Smooth muscle cell (in vitro differentiated cells): ENCODE measurements at regions not wholly inside any gene's neighbourhood (a gene's known extent, or its start where the extent isn't known, plus 50 kb on each side); places are given as distances from the start of the nearest gene placed in this dataset.
"Not testable (repeated sequence)": the region's sequence is repeated elsewhere in the genome, so short reads cannot be mapped to it uniquely, and the experiment has no call there.

ENCODE experiments used
- DNase-seq: peaks from one replicate; lab custom pipeline; 2025; ENCODE audit not compliant: unreplicated experiment; lab: John Stamatoyannopoulos, UW
- H2AFZ ChIP-seq: fragments of 200-600 bp; sonication (generic); 2 replicates; pipeline ENCODE4 v1.6.0; 2016; ENCODE audit warnings: antibody characterized with exemption, low read depth, mild to moderate bottlenecking
- H3F3A ChIP-seq: fragments of 200-600 bp; sonication (generic); 2 replicates; pipeline ENCODE4 v1.6.0; 2017; ENCODE audit warnings: antibody characterized with exemption, low read depth
- H3K27ac ChIP-seq: fragments of 200-600 bp; sonication (generic); 2 replicates; pipeline ENCODE4 v1.5.1; 2016; ENCODE audit warnings: low read depth, mild to moderate bottlenecking
- H3K27me3 ChIP-seq: fragments of 200-600 bp; sonication (generic); 2 replicates; pipeline ENCODE4 v1.6.1; 2016; ENCODE audit warnings: low read depth, mild to moderate bottlenecking
- H3K36me3 ChIP-seq: fragments of 200-600 bp; sonication (generic); 2 replicates; pipeline ENCODE4 v1.5.1; 2016; ENCODE audit warnings: low read depth
- H3K4me1 ChIP-seq: fragments of 200-600 bp; sonication (generic); 2 replicates; pipeline ENCODE4 v1.5.1; 2016; ENCODE audit warnings: low read depth
- H3K4me2 ChIP-seq: fragments of 200-600 bp; sonication (generic); 2 replicates; pipeline ENCODE4 v1.6.0; 2016; ENCODE audit warnings: mild to moderate bottlenecking
- H3K4me3 ChIP-seq: fragments of 200-600 bp; sonication (generic); 2 replicates; pipeline ENCODE4 v1.5.1; 2016; ENCODE audit warnings: mild to moderate bottlenecking
- H3K79me2 ChIP-seq: fragments of 200-600 bp; sonication (generic); 2 replicates; pipeline ENCODE4 v1.6.0; 2016; ENCODE audit warnings: low read depth, mild to moderate bottlenecking
- H3K9ac ChIP-seq: fragments of 200-600 bp; sonication (generic); 2 replicates; pipeline ENCODE4 v1.6.0; 2016; ENCODE audit warnings: low read depth
- H3K9me3 ChIP-seq: fragments of 200-600 bp; sonication (generic); replicated peaks from 2 replicates; pipeline ENCODE4 v1.5.1; 2016; ENCODE audit warnings: low read depth
- H4K20me1 ChIP-seq: fragments of 200-600 bp; sonication (generic); 2 replicates; pipeline ENCODE4 v1.6.0; 2016; ENCODE audit warnings: low read depth
- WGBS: methylation state at CpG from one replicate; pipeline ENCODE4 v1.1.7; 2016; ENCODE audit warnings: low lambda C conversion rate; 5-methylcytosine and 5-hydroxymethylcytosine counted together
- TF ChIP-seq, protein P1 (sequence below): fragments of 200-600 bp; sonication (generic); IDR thresholded peaks from 2 replicates; pipeline ENCODE4 v1.5.1; 2017; ENCODE audit warnings: borderline replicate concordance, mild to moderate bottlenecking, antibody characterized with exemption; ENCODE audit not compliant: insufficient read depth, poor library complexity, severe bottlenecking

DNA sequence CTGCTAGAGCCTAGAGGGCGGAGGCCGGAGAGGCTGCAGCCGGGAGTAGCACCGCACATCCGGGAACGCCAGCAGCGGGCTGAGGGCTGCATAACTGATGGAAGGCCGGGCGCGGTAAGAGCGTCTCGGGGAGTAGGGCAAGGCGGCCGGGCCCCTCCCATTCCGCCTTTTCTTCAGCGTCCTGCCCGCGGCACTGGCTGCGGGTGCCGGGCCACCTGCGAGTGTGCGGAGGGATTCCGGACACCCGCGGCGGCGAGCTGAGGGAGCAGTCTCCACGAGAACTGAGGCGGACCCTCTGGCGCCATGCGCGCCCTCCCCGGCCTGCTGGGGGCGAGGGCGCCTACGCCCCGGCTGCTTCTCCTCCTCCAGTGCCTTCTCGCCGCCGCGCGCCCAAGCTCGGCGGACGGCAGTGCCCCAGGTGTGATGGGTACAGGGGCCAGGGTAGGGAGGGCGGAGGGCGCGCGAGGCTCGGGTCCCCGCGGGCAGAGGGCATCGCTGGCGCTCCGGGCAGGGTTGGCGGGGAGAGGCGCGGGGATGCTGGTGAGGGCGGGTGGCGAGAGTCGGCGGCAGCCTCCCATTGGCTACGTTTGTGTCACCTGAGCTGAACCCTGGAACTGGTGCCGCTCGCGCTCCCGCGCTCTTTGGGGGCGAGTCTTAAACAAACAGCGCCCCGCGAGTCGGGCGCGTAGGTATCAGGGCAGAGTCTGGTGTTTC, 334.4 kb downstream of the SRGAP2C start:
- Histone ChIP-seq H3K36me3 (no peaks in the 10 kb centered on the region), H3K9ac (no peak overlapping the region), H3K4me3 (peak overlapping the region; percentile 71), H4K20me1 (no peaks in the 10 kb centered on the region), H3K4me2 (peak overlapping the region; percentile 94), H3K79me2 (no peaks in the 10 kb centered on the region), H3K27me3 (peaks cover 4% of the 10 kb centered on the region), H3K27ac (no peak overlapping the region), H3F3A (peaks cover 6% of the 10 kb centered on the region), H3K9me3 (no peaks in the 10 kb centered on the region), H2AFZ (peak overlapping the region; percentile 83), H3K4me1 (peaks cover 8% of the 10 kb centered on the region)
- no peak for DNase-seq
- TF ChIP-seq, protein P1, sequence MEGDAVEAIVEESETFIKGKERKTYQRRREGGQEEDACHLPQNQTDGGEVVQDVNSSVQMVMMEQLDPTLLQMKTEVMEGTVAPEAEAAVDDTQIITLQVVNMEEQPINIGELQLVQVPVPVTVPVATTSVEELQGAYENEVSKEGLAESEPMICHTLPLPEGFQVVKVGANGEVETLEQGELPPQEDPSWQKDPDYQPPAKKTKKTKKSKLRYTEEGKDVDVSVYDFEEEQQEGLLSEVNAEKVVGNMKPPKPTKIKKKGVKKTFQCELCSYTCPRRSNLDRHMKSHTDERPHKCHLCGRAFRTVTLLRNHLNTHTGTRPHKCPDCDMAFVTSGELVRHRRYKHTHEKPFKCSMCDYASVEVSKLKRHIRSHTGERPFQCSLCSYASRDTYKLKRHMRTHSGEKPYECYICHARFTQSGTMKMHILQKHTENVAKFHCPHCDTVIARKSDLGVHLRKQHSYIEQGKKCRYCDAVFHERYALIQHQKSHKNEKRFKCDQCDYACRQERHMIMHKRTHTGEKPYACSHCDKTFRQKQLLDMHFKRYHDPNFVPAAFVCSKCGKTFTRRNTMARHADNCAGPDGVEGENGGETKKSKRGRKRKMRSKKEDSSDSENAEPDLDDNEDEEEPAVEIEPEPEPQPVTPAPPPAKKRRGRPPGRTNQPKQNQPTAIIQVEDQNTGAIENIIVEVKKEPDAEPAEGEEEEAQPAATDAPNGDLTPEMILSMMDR: no peak
- 1% methylated on average over 44 of the region's 75 CpGs for WGBS

DNA sequence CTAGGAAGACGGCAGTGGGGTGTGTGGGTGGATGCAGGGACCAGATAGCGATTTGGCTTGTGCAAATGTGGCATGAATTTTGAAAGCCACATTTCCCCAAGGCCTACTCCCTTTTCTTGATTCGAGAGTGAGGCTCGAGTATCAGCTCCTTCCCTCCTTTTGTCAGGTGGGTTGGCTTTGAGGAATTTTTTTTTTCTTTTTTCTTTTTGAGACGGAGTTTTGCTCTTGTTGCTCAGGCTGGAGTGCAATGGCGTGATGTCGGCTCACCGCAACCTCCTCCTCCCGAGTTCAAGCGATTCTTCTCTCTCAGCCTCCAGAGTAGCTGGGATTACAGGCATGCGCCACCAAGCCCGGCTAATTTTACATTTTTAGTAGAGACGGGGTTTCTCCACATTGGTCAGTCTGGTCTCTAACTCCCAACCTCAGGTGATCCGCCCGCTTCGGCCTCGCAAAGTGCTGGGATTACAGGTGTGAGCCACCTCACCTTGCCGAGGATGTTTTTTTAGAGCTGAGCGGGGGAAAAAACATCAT, 335.0 kb downstream of the SRGAP2C start:
- WGBS: 53% methylated on average over 19 of the region's 19 CpGs
- not testable (repeated sequence) for H3K4me1 ChIP-seq, H3K9me3 ChIP-seq, DNase-seq, H3K36me3 ChIP-seq, H3F3A ChIP-seq, H3K27me3 ChIP-seq, H3K9ac ChIP-seq, H3K27ac ChIP-seq, H3K79me2 ChIP-seq, H4K20me1 ChIP-seq
- Histone ChIP-seq H2AFZ (peak overlapping the region; percentile 83), H3K4me2 (peak overlapping the region; percentile 94), H3K4me3 (peak overlapping the region; percentile 71)

DNA sequence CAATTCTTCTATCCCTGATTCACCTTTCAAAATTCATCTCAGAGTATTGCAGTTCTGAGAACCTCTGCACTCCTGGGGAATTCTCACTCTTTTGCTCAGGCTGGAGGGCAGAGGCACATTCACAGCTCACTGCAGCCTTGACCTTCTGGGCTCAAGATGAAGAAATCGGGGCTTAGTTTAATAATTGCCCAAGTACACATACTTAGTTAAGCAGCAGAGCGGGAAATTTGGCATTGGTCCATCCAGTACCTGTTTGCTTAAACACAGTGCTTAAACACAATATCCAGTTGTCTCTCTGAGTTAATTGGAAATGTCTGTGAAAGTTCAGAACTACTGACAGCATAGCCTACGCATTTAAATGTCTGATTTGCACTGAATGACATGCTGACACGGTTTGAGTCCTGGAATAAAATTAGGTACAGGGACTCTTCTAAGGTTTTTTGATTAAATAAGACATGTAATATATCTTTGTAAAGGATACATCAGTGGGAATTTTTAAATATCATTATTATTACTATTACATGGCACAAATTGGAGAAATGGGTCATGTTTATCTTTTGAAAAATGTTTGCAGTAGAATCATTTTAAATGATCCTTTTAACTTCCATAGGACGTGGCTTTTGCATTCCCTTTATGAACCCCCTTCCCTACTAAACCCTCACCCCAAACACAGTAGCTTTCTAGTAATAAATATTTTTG, 337.4 kb downstream of the SRGAP2C start:
- Histone ChIP-seq H3K9me3 (no peaks in the 10 kb centered on the region), H3K79me2 (no peaks in the 10 kb centered on the region), H3K4me3 (no peak overlapping the region), H3F3A (peaks cover 4% of the 10 kb centered on the region), H4K20me1 (no peaks in the 10 kb centered on the region), H3K27me3 (peaks cover 4% of the 10 kb centered on the region), H2AFZ (no peak overlapping the region), H3K9ac (no peak overlapping the region), H3K4me1 (peaks cover 8% of the 10 kb centered on the region), H3K36me3 (no peaks in the 10 kb centered on the region), H3K27ac (no peak overlapping the region), H3K4me2 (no peak overlapping the region)
- WGBS: 67% methylated on average over 5 of the region's 5 CpGs
- TF ChIP-seq, protein P1: no peak
- DNase-seq: no peak

DNA sequence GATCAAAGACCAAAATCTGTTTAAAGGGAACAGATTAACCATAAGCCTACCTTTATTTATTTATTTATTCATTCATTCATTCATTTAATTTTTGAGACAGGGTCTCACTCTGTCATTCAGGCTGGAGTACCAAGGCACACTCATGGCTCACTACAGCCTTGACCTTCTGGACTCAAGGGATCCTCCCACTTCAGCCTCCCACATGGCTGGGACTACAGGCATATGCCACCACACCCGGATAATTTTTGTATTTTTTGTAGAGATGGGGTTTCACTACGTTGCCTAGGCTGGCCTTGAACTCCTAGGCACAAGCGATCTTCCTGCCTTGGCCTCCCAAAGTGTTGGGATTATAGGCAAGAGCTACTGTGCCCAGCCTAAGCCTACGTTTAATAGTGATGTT, 338.3 kb downstream of the SRGAP2C start:
- 89% methylated on average over 4 of the region's 4 CpGs for WGBS
- H3K4me3 ChIP-seq, H3K9me3 ChIP-seq, DNase-seq, H3K27me3 ChIP-seq, H3K4me2 ChIP-seq, H3K9ac ChIP-seq, H3K79me2 ChIP-seq, H3K4me1 ChIP-seq, H3K36me3 ChIP-seq, H4K20me1 ChIP-seq, H2AFZ ChIP-seq, H3K27ac ChIP-seq, H3F3A ChIP-seq: not testable (repeated sequence)
